ENCODE measurements at regions not wholly inside any gene's neighbourhood (a gene's known extent, or its start where the extent isn't known, plus 50 kb on each side); places are given as distances from the start of the nearest gene placed in this dataset.

DNA sequence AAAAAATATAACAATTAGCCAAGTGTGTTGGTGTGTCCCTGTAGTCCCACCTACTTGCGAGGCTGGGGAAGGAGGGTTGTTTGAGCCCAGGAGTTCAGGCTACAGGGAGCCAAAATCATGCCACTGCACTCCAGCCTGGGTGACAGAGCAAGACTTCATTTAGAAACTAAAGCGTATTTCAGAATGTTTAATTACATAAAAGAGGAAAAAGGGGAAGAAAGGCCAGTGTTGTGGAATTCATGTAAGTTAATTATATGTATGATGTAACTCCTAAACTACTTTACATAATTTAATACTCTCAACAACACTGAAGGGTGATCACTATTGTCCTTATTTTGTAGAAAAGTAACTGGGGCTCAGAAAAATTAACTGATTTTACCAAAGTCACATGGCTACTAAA lies 67.2 kb upstream of the HOPX start:
- TF ChIP-seq, protein P1, sequence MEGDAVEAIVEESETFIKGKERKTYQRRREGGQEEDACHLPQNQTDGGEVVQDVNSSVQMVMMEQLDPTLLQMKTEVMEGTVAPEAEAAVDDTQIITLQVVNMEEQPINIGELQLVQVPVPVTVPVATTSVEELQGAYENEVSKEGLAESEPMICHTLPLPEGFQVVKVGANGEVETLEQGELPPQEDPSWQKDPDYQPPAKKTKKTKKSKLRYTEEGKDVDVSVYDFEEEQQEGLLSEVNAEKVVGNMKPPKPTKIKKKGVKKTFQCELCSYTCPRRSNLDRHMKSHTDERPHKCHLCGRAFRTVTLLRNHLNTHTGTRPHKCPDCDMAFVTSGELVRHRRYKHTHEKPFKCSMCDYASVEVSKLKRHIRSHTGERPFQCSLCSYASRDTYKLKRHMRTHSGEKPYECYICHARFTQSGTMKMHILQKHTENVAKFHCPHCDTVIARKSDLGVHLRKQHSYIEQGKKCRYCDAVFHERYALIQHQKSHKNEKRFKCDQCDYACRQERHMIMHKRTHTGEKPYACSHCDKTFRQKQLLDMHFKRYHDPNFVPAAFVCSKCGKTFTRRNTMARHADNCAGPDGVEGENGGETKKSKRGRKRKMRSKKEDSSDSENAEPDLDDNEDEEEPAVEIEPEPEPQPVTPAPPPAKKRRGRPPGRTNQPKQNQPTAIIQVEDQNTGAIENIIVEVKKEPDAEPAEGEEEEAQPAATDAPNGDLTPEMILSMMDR (conservative IDR thresholded peaks at IDR 0.05; ENCODE audit: low read length): no peak
- TF ChIP-seq EZH2phosphoT487 (IDR thresholded peaks at IDR 0.05; ENCODE audit: borderline replicate concordance): no peak
